ENCODE measurements at regions not wholly inside any gene's neighbourhood (a gene's known extent, or its start where the extent isn't known, plus 50 kb on each side); places are given as distances from the start of the nearest gene placed in this dataset.

DNA sequence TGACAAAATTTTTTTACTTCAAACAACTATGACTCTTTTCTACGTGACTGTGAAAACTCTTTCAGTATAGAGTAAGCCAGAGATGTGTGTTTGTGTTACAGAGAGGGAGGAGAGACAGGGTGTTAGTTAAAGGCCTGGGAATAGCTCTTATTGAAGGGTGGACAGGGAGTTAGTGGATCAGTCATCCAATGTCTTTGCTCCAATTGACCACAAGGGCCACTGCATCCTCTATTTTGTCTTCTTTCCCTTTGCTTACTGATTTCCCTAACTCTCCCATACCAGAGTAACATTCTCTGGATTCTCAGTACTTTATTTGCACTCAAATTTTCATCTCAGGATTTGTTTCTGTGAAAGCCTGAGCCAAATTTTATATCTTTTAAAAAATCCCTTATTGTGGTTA lies 920.3 kb downstream of the CDH18 start:
- no peaks in the 10 kb centered on the region for H3K36me3 Mint-ChIP-seq (ENCODE audit: low read depth)
- POLR2A ChIA-PET, result no interaction called here
- TF ChIP-seq, protein P1, sequence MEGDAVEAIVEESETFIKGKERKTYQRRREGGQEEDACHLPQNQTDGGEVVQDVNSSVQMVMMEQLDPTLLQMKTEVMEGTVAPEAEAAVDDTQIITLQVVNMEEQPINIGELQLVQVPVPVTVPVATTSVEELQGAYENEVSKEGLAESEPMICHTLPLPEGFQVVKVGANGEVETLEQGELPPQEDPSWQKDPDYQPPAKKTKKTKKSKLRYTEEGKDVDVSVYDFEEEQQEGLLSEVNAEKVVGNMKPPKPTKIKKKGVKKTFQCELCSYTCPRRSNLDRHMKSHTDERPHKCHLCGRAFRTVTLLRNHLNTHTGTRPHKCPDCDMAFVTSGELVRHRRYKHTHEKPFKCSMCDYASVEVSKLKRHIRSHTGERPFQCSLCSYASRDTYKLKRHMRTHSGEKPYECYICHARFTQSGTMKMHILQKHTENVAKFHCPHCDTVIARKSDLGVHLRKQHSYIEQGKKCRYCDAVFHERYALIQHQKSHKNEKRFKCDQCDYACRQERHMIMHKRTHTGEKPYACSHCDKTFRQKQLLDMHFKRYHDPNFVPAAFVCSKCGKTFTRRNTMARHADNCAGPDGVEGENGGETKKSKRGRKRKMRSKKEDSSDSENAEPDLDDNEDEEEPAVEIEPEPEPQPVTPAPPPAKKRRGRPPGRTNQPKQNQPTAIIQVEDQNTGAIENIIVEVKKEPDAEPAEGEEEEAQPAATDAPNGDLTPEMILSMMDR (IDR thresholded peaks at IDR 0.05), result no peak
- intact Hi-C loops (cut with micrococcal nuclease), result no loop called here
- no peak for ATAC-seq
- no peak overlapping the region for H3K27ac Mint-ChIP-seq
- CTCF ChIA-PET, result no interaction called here
- H3K4me1 Mint-ChIP-seq (ENCODE audit: low read depth), result no peaks in the 10 kb centered on the region
- DNase-seq, result no peak
- peaks cover 4% of the 10 kb centered on the region for H3K9me3 Mint-ChIP-seq
- no peaks in the 10 kb centered on the region for H3K27me3 Mint-ChIP-seq
- H3K4me3 Mint-ChIP-seq, result no peak overlapping the region

DNA sequence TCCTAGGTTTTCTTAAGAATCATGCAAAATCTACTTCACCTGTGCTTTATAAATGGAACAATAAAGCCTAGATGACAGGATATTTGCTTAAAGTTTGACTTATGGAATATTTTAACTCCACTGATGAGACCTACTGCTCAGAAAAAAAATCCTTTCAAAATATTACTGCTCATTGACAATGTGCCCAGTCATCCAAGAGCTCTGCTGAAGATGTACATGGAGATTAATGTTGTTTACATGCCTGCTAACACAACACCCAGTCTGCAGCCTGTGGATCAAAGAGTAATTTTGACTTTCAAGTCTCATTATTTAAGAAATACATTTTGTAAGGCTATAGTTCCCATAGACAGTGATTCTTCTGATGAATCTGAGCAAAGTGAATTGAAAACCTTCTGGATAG lies 889.6 kb downstream of the CDH18 start:
- DNase-seq, result no peak
- CTCF ChIA-PET, result no interaction called here
- Mint-ChIP-seq H3K4me1 (ENCODE audit: low read depth) (no peaks in the 10 kb centered on the region), H3K27me3 (no peaks in the 10 kb centered on the region), H3K27ac (no peak overlapping the region), H3K9me3 (peaks cover 14% of the 10 kb centered on the region), H3K4me3 (no peak overlapping the region), H3K36me3 (ENCODE audit: low read depth) (no peaks in the 10 kb centered on the region)
- no peak for ATAC-seq
- TF ChIP-seq, protein P1 (IDR thresholded peaks at IDR 0.05), result no peak
- POLR2A ChIA-PET, result no interaction called here
- intact Hi-C loops (cut with micrococcal nuclease), result no loop called here

DNA sequence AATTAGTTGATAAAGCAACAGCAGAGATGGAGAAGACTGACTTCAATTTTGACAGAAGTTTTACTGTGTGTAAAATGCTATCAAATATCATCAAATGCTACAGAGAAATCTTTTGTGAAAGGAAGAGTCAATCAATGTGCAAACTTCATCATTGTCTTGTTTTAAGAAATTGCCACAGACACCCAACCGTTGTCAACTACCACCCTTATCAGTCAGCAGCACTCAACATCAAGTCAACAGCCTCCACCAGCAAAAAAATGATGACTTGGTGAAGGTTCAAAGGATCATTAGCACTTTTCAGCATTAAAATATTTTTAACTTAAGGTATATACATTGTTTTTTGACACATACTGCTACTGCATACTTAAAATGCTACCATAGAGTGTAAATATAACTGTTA lies 888.8 kb downstream of the CDH18 start:
- Mint-ChIP-seq H3K27me3 (no peaks in the 10 kb centered on the region), H3K4me1 (ENCODE audit: low read depth) (no peaks in the 10 kb centered on the region), H3K36me3 (ENCODE audit: low read depth) (no peaks in the 10 kb centered on the region), H3K4me3 (no peak overlapping the region), H3K27ac (no peak overlapping the region), H3K9me3 (peaks cover 9% of the 10 kb centered on the region)
- ChIA-PET POLR2A (no interaction called here), CTCF (no interaction called here)
- DNase-seq (no peak), ATAC-seq (no peak)
- intact Hi-C loops (cut with micrococcal nuclease), result no loop called here
- TF ChIP-seq, protein P1 (IDR thresholded peaks at IDR 0.05), result no peak

DNA sequence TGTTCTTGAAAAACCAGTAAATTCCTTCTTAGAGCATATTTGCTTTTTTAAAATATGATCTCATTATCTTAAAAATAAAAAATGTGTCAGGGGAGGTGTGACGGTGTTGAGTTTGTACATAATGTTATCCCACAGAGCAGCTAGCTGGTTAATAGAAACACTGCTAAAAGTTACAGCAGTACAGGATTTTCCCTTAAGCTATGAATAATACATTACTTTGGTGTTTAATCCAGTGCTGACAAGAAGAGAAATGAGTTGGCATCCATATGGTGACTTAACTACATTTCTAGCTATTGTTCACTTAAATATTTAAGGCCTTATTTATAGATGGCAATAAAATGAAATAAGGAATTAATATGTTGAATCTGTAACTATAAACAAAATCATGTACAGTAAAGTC lies 883.1 kb downstream of the CDH18 start:
- H3K9me3 Mint-ChIP-seq, result peaks cover 10% of the 10 kb centered on the region
- no peak for ATAC-seq
- ChIA-PET CTCF (no interaction called here), POLR2A (no interaction called here)
- intact Hi-C loops (cut with micrococcal nuclease), result no loop called here
- TF ChIP-seq, protein P1 (IDR thresholded peaks at IDR 0.05), result no peak
- H3K27ac Mint-ChIP-seq, result no peak overlapping the region
- no peak overlapping the region for H3K4me3 Mint-ChIP-seq
- no peaks in the 10 kb centered on the region for H3K27me3 Mint-ChIP-seq
- DNase-seq, result no peak
- H3K36me3 Mint-ChIP-seq (ENCODE audit: low read depth), result no peaks in the 10 kb centered on the region
- H3K4me1 Mint-ChIP-seq (ENCODE audit: low read depth), result no peaks in the 10 kb centered on the region

DNA sequence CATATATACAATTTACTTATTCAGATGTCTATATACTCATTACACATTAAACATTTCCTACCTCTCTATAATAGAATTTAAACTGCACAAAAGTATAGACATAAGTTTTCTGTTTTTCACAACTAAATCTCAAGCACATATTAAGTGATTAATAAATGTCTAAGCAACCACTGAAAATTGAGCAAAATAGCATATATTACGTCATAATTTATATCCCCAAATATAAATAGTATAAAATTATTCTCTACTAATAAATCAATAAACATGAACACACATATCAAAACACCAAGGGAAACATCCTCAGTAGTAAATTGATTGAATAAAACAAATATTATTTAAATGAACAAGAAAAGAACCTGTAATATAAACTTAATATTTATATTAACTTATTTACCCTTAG lies 865.1 kb downstream of the CDH18 start:
- ATAC-seq, result no peak
- peaks cover 10% of the 10 kb centered on the region for H3K9me3 Mint-ChIP-seq
- ChIA-PET CTCF (no interaction called here), POLR2A (no interaction called here)
- H3K27ac Mint-ChIP-seq, result no peak overlapping the region
- DNase-seq, result no peak
- TF ChIP-seq, protein P1 (IDR thresholded peaks at IDR 0.05), result no peak
- no peaks in the 10 kb centered on the region for H3K27me3 Mint-ChIP-seq
- no peaks in the 10 kb centered on the region for H3K36me3 Mint-ChIP-seq (ENCODE audit: low read depth)
- intact Hi-C loops (cut with micrococcal nuclease), result no loop called here
- no peaks in the 10 kb centered on the region for H3K4me1 Mint-ChIP-seq (ENCODE audit: low read depth)
- no peak overlapping the region for H3K4me3 Mint-ChIP-seq

Data from activated CD8-positive, alpha-beta T cell treated with anti-CD3 and anti-CD28 coated beads for 36 hours (primary cell).